ENCODE measurements at regions not wholly inside any gene's neighbourhood (a gene's known extent, or its start where the extent isn't known, plus 50 kb on each side); places are given as distances from the start of the nearest gene placed in this dataset.
"Not testable (repeated sequence)": the region's sequence is repeated elsewhere in the genome, so short reads cannot be mapped to it uniquely, and the experiment has no call there.

GRCh38 chr2:87360927-87361326 lies 339.3 kb upstream of the PLGLB1 start:
- TF ChIP-seq CTCF (conservative IDR thresholded peaks at IDR 0.05); ZFX (IDR thresholded peaks at IDR 0.05): not testable (repeated sequence)
